ENCODE measurements at regions not wholly inside any gene's neighbourhood (a gene's known extent, or its start where the extent isn't known, plus 50 kb on each side); places are given as distances from the start of the nearest gene placed in this dataset.
"Not testable (repeated sequence)": the region's sequence is repeated elsewhere in the genome, so short reads cannot be mapped to it uniquely, and the experiment has no call there.

DNA sequence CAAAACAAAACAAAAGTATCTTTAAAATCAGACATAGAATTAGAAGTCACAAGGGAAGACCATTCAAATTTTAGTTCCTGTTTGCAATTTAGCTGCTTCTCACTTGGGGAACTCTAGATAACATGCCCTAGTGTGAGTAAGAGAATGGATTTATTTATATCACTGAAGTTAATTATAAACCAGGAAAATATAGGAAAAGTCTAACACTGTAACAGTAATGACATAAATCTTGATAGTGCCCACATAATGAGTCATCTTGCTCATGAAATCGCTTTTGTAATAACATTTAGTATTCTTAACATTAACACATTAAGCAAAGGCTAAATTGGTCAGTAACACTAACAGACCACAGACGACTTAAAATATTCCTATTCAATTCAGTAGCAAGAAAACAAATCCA lies 710.7 kb downstream of the STPG2 start:
- no peaks in the 10 kb centered on the region for H3K79me2 ChIP-seq (ENCODE audit: control insufficient read depth, insufficient read depth, low read length)

DNA sequence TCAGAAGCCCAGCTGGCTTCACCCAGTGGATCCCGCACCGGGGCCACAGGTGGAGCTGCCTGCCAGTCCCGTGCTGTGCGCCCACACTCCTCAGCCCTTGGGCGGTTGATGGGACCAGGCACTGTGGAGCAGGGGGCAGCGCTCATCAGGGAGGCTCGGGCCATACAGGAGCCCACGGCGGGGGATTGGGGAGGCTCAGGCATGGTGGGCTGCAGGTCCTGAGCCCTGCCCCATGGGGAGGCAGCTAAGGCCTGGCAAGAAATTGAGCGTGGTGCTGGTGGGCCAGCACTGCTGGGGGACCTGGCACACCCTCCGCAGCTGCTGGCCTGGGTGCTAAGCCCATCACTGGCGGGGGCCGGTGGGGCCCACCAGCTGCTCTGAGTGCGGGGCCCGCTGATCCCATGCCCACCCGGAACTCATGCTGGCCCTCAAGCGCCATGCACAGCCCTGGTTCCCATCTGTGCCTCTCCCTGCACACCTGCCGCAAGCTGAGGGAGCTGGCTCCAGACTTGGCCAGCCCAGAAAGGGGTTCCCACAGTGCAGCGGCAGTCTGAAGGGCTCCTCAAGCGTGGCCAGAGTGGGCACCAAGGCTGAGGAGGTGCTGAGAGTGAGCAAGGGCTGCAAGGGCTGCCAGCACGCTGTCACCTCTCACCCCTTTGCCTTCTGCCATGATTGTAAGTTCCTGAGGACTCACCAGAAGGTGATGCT lies 705.1 kb downstream of the STPG2 start:
- H3K36me3 ChIP-seq (ENCODE audit: control insufficient read depth in 2 of 2, insufficient read depth in 2 of 2, low read length in 1 of 2); in situ Hi-C loops (cut with MboI); H3K27me3 ChIP-seq (replicated peaks in 1 of 2; ENCODE audit: control insufficient read depth in 2 of 2, insufficient read depth in 2 of 2, low read length in 1 of 2); H3K4me1 ChIP-seq (ENCODE audit: control insufficient read depth, insufficient read depth, low read length); POLR2A ChIA-PET; ATAC-seq; RAD21 ChIA-PET (ENCODE audit: unreplicated experiment); H2AFZ ChIP-seq (ENCODE audit: control insufficient read depth, low read depth, low read length); FAIRE-seq; intact Hi-C loops (cut with micrococcal nuclease; ENCODE audit: unreplicated experiment); H3K4me2 ChIP-seq (ENCODE audit: control insufficient read depth, insufficient read depth); CTCF ChIA-PET; H3K79me2 ChIP-seq (ENCODE audit: control insufficient read depth, insufficient read depth, low read length); SMC1A ChIA-PET (ENCODE audit: uncharacterized antibody, unreplicated experiment); H3K4me3 ChIP-seq; BruUV-seq (replicated peaks); H3K27ac ChIP-seq (ENCODE audit: control insufficient read depth, insufficient read depth); H3K9ac ChIP-seq (ENCODE audit: control insufficient read depth, insufficient read depth, low read length); H4K20me1 ChIP-seq (ENCODE audit: control insufficient read depth, insufficient read depth); H3K9me3 ChIP-seq (replicated peaks; ENCODE audit: control insufficient read depth, insufficient read depth, low read length); DNase-seq (ENCODE audit: low read depth, low spot score): not testable (repeated sequence)
- WGBS (ENCODE audit: insufficient coverage, insufficient replicate concordance, low lambda C conversion rate, missing lambda C conversion rate) = 48% methylated on average over 16 of the region's 21 CpGs

More for the DNA sequence above, 710.7 kb downstream of the STPG2 start:
- TF ChIP-seq BHLHE40 (IDR thresholded peaks at IDR 0.05; ENCODE audit: borderline replicate concordance in 1 of 2, low read depth in 2 of 2, low read length in 1 of 2) (no peak), MEF2A (IDR thresholded peaks at IDR 0.05; ENCODE audit: insufficient read depth, low read depth, low read length) (no peak), CHD1 (IDR thresholded peaks at IDR 0.05; ENCODE audit: low read depth, low read length) (no peak), RUNX3 (IDR thresholded peaks at IDR 0.05; ENCODE audit: low read length) (no peak), YY1 (IDR thresholded peaks at IDR 0.05; ENCODE audit: low read depth, low read length) (no peak)
- TF ChIP-seq, protein P1, sequence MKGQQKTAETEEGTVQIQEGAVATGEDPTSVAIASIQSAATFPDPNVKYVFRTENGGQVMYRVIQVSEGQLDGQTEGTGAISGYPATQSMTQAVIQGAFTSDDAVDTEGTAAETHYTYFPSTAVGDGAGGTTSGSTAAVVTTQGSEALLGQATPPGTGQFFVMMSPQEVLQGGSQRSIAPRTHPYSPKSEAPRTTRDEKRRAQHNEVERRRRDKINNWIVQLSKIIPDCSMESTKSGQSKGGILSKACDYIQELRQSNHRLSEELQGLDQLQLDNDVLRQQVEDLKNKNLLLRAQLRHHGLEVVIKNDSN (IDR thresholded peaks at IDR 0.05; ENCODE audit: borderline replicate concordance, extremely low read length, insufficient read depth, low read depth, low read length) = no peak
- TF ChIP-seq, protein P2, sequence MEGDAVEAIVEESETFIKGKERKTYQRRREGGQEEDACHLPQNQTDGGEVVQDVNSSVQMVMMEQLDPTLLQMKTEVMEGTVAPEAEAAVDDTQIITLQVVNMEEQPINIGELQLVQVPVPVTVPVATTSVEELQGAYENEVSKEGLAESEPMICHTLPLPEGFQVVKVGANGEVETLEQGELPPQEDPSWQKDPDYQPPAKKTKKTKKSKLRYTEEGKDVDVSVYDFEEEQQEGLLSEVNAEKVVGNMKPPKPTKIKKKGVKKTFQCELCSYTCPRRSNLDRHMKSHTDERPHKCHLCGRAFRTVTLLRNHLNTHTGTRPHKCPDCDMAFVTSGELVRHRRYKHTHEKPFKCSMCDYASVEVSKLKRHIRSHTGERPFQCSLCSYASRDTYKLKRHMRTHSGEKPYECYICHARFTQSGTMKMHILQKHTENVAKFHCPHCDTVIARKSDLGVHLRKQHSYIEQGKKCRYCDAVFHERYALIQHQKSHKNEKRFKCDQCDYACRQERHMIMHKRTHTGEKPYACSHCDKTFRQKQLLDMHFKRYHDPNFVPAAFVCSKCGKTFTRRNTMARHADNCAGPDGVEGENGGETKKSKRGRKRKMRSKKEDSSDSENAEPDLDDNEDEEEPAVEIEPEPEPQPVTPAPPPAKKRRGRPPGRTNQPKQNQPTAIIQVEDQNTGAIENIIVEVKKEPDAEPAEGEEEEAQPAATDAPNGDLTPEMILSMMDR (IDR thresholded peaks at IDR 0.05 in 2 of 3, conservative IDR thresholded peaks at IDR 0.05 in 1 of 3; ENCODE audit: control insufficient read depth in 2 of 3, extremely low read depth in 1 of 3, insufficient read depth in 1 of 3, low read depth in 3 of 3, low read length in 3 of 3) = no peak
- TF ChIP-seq, protein P3, sequence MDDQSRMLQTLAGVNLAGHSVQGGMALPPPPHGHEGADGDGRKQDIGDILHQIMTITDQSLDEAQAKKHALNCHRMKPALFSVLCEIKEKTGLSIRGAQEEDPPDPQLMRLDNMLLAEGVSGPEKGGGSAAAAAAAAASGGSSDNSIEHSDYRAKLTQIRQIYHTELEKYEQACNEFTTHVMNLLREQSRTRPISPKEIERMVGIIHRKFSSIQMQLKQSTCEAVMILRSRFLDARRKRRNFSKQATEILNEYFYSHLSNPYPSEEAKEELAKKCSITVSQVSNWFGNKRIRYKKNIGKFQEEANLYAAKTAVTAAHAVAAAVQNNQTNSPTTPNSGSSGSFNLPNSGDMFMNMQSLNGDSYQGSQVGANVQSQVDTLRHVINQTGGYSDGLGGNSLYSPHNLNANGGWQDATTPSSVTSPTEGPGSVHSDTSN (IDR thresholded peaks at IDR 0.05; ENCODE audit: insufficient replicate concordance, low read depth, low read length) = no peak
- TF ChIP-seq, protein P4, sequence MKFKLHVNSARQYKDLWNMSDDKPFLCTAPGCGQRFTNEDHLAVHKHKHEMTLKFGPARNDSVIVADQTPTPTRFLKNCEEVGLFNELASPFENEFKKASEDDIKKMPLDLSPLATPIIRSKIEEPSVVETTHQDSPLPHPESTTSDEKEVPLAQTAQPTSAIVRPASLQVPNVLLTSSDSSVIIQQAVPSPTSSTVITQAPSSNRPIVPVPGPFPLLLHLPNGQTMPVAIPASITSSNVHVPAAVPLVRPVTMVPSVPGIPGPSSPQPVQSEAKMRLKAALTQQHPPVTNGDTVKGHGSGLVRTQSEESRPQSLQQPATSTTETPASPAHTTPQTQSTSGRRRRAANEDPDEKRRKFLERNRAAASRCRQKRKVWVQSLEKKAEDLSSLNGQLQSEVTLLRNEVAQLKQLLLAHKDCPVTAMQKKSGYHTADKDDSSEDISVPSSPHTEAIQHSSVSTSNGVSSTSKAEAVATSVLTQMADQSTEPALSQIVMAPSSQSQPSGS (IDR thresholded peaks at IDR 0.05; ENCODE audit: low read length) = no peak
- ChIA-PET SMC1A (ENCODE audit: uncharacterized antibody, unreplicated experiment) (no interaction called here), RAD21 (ENCODE audit: unreplicated experiment) (no interaction called here), POLR2A (no interaction called here), CTCF (no interaction called here)
- H3K9ac ChIP-seq (ENCODE audit: control insufficient read depth, insufficient read depth, low read length) = no peak overlapping the region
- intact Hi-C loops (cut with micrococcal nuclease; ENCODE audit: unreplicated experiment) (no loop called here), in situ Hi-C loops (cut with MboI) (no loop called here)
- BruUV-seq (replicated peaks) = no TSS peak
- H3K27me3 ChIP-seq (replicated peaks in 1 of 2; ENCODE audit: control insufficient read depth in 2 of 2, insufficient read depth in 2 of 2, low read length in 1 of 2) = no peaks in the 10 kb centered on the region
- H2AFZ ChIP-seq (ENCODE audit: control insufficient read depth, low read depth, low read length) = no peak overlapping the region
- H4K20me1 ChIP-seq (ENCODE audit: control insufficient read depth, insufficient read depth) = no peaks in the 10 kb centered on the region
- no peak overlapping the region for H3K4me2 ChIP-seq (ENCODE audit: control insufficient read depth, insufficient read depth)
- no peak for DNase-seq (ENCODE audit: low read depth, low spot score)
- 0% methylated on average over 2 of the region's 2 CpGs for WGBS (ENCODE audit: insufficient coverage, insufficient replicate concordance, low lambda C conversion rate, missing lambda C conversion rate)
- no peak for ATAC-seq
- H3K4me3 ChIP-seq = no peak overlapping the region
- H3K27ac ChIP-seq (ENCODE audit: control insufficient read depth, insufficient read depth) = no peak overlapping the region
- no peaks in the 10 kb centered on the region for H3K4me1 ChIP-seq (ENCODE audit: control insufficient read depth, insufficient read depth, low read length)
- H3K36me3 ChIP-seq (ENCODE audit: control insufficient read depth in 2 of 2, insufficient read depth in 2 of 2, low read length in 1 of 2) = no peaks in the 10 kb centered on the region
- no peaks in the 10 kb centered on the region for H3K9me3 ChIP-seq (replicated peaks; ENCODE audit: control insufficient read depth, insufficient read depth, low read length)
- no peak for FAIRE-seq

Measured in GM12878 (cell line).